HEK293T (cell line): ENCODE measurements at regions not wholly inside any gene's neighbourhood (a gene's known extent, or its start where the extent isn't known, plus 50 kb on each side); places are given as distances from the start of the nearest gene placed in this dataset.

Experiments used
- ARNT ChIP-seq: fragments of 450-650 bp; IDR thresholded peaks from 2 replicates; pipeline ENCODE4 v1.6.1; 2017; ENCODE audit warnings: mild to moderate bottlenecking
- ELF4 ChIP-seq: fragments of 450-650 bp; IDR thresholded peaks from 2 replicates; pipeline ENCODE4 v1.6.1; 2017; ENCODE audit warnings: antibody characterized with exemption
- FOXK2 ChIP-seq: fragments of 450-650 bp; IDR thresholded peaks from 2 replicates; pipeline ENCODE4 v1.6.1; 2016; ENCODE audit warnings: mild to moderate bottlenecking
- FOXM1 ChIP-seq: fragments of 450-650 bp; IDR thresholded peaks from 2 replicates; pipeline ENCODE4 v1.6.1; 2017; ENCODE audit warnings: mild to moderate bottlenecking, borderline replicate concordance
- HDGF ChIP-seq: fragments of 450-650 bp; IDR thresholded peaks from 2 replicates; pipeline ENCODE4 v1.6.1; 2017; ENCODE audit warnings: antibody characterized with exemption, borderline replicate concordance
- TARDBP ChIP-seq: fragments of 450-650 bp; IDR thresholded peaks from 2 replicates; pipeline ENCODE4 v1.6.1; 2016
- ZNF384 ChIP-seq: fragments of 450-650 bp; IDR thresholded peaks from 2 replicates; pipeline ENCODE4 v1.6.1; 2016

GRCh38 chr12:67451206-67451605, 182.0 kb downstream of the CAND1 start:
- TF ChIP-seq FOXM1 = no peak
- TF ChIP-seq TARDBP = no peak
- TF ChIP-seq ELF4 = no peak
- TF ChIP-seq ZNF384 = no peak
- no peak for TF ChIP-seq FOXK2
- TF ChIP-seq ARNT = no peak
- no peak for TF ChIP-seq HDGF
